Liver (tissue), 3 donors: ENCODE measurements at regions not wholly inside any gene's neighbourhood (a gene's known extent, or its start where the extent isn't known, plus 50 kb on each side); places are given as distances from the start of the nearest gene placed in this dataset.

Experiments used
- CTCF ChIP-seq: fragments of 150-350 bp; IDR thresholded peaks from 2 replicates; pipeline ENCODE4 v1.5.1; 2017; ENCODE audit warnings: improper control_type of control experiment, low read depth, low read length; ENCODE audit not compliant: missing input control
- GABPA ChIP-seq, 2 donors: IDR thresholded peaks in 1 of 2; conservative IDR thresholded peaks in 1 of 2; 2 replicates each; pipeline ENCODE4 v1.6.1; 2016; ENCODE audit warnings: antibody characterized with exemption in 2 of 2, mild to moderate bottlenecking in 1 of 2, moderate library complexity in 1 of 2
- YY1 ChIP-seq: IDR thresholded peaks from 2 replicates; pipeline ENCODE4 v1.6.1; 2016; ENCODE audit warnings: antibody characterized with exemption, mild to moderate bottlenecking
- donor health status: healthy.
- donor health status: healthy.

GRCh38 chr10:78568620-78569019 lies 500.1 kb upstream of the ZMIZ1 start:
- TF ChIP-seq CTCF = no peak
- no peak for TF ChIP-seq YY1
- no peak for TF ChIP-seq GABPA (IDR thresholded peaks at IDR 0.05 in 1 of 2, conservative IDR thresholded peaks at IDR 0.05 in 1 of 2)
